HG02759 (cell line): ENCODE measurements at regions not wholly inside any gene's neighbourhood (a gene's known extent, or its start where the extent isn't known, plus 50 kb on each side); places are given as distances from the start of the nearest gene placed in this dataset.
"Not testable (repeated sequence)": the region's sequence is repeated elsewhere in the genome, so short reads cannot be mapped to it uniquely, and the experiment has no call there.

Source experiments
- ATAC-seq: cut with Tn5 transposase; IDR thresholded peaks from one replicate; pipeline ENCODE4 v1.9.1; 2021; ENCODE audit warnings: mild to moderate bottlenecking, moderate library complexity; ENCODE audit not compliant: unreplicated experiment

DNA sequence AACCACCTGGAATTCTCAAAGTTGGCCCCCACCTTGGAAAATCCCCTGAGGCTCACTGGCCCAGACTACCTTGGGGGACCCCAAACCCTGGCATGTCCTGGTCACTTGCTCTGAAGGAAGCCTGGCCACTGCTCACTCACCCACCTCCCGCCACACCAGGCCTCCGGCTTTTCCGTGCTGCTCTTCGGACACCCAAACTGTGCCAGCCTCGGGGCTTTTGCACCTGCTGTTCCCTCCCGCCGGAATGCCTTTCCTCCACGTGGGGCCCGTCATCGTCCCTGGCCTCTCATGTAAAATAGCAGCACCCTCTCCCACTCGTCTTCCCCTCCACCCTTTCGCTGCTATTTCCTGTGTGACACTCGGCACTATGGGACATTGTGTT lies 87.2 kb upstream of the NCOR2 start:
- no peak for ATAC-seq

DNA sequence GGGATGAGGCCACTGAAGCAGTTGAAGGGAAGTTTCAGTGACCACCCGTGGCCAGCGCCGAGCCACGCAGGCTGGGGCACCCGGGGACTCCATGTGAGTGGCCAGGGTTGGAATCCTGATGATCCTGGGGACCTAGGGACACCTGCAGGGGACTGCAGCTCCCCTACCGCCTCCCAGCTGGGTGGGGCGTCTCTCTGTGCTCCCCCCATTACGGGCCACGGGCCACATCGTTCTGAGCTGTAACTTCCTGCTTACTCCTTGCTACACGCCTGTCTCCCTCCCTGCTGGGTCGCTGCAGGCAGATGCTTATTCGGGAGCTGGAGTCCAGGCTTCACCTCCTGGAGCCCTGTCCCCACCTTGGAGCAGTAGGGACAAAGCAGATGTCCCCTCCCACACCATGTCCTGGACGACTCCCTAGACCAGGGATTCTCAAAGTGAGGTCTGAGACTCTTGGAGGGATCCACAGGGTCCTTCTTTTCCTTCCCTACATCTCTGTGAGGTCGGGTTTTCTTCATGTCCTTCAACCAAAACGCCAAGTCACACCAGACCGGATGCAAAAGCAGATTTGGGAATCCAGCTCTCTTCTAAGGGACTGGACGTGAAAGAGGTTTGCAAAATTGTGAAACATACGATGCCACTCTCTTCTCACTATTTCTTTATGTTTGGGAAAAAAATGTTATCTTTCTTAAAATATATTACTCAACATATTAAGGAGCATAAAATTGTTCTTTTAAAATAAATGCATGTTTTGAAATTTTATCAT lies 85.9 kb upstream of the NCOR2 start:
- ATAC-seq, result no peak

DNA sequence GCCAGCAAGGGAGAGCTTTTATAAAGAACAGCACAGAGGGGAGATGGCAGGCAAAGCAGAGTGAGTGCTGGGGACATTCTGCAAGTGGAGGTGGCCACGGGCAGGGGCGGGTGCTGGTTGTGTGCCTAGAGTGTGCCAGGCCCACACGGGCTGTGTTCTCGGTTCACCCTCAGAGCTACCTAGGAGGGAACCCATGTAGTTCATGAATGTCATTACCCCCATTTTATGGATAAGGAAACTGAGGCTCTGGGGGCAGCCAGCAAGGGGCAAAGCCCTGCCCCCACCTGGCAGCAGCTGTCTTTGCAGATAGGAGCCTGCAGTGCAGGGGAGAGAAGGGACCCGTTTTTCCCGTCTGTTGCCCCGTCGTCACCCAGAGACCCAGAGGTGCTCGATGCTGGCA lies 85.2 kb upstream of the NCOR2 start:
- ATAC-seq, result no peak

DNA sequence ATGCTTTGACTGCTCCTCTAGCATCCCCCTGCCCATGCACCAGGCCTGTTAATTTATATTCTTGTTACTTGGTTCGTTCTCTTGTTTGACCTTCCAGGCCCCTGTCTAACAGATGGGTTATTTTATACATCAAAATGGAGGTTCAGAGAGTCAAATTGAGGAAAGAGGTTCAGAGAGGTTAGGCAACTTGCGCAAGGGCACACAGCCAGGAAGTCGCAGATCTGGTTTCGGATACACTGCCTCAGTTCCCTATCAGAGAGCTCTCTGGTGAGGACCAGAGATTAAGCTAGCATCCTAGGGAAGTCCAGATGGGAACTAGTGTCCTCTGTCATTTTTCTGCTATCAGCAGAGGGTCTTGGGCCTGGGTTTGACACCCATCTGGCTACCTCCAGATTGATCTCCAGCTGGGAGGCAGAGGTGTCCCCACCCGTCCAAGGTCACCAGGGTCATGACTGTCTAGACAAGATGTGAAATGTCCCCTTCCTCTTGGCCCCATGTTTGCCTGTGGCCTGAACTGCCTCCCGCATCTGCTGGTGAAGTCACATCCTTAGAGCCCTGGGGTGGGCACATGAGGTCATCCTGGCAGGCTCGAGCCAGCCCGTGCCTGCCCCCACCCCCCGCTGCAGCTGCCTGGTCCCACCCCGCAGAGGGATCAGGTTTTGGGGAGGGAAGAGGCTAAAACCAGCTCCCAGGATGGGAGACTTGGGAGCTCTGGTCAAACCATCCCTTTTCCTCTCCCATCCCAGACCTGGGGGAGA lies 84.3 kb upstream of the NCOR2 start:
- no peak for ATAC-seq

DNA sequence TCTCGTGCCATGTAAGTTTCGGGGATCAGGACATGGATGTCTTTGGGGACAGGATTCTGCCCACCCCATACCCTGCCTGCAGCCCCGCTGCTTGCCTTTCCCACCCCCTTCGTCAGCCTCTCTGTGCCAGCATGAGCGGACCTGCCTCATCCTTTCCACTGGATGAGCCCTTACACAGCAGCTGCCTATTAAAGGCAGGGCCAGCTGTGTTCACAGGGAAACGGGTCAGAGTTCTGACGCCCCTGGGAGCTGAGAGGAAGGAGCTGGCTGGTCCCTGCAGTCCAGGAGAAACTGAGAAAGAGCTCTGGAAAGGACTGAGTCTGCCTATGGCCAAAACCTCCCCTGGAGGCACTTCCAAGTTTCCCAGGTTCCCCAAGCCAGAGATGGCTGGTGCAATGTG lies 83.5 kb upstream of the NCOR2 start:
- ATAC-seq, result no peak

DNA sequence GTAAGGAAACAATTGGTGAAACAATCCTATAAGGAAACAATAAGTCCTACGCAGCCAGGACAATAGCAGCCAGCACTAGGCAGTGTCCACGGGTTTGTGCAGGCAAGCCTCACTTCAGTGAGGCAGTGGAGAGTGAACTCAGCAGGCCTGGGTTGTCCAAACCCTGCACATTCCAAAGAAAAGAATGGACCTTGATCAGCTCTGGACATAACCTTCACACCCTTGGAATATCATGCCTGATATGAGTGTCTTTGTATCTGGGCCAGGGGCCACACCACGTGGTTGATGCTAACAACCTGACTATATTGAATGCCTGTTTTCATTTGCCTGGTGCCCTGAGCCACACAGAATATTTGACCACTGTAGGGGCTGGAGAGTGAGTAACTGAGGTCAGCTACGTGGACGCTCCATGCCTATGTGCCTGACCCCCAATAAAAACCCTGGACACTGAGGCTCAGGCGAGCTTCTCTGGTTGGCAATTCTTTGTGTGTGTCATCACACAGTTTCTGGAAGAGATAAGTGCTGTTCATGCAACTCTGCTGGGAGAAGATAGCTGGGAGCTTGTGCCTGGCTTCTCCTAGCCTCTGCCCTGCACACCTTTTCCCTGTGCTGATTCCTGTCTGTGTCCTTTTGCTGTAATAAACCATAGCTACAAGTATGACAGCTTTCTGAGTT lies 81.4 kb upstream of the NCOR2 start:
- no peak for ATAC-seq

DNA sequence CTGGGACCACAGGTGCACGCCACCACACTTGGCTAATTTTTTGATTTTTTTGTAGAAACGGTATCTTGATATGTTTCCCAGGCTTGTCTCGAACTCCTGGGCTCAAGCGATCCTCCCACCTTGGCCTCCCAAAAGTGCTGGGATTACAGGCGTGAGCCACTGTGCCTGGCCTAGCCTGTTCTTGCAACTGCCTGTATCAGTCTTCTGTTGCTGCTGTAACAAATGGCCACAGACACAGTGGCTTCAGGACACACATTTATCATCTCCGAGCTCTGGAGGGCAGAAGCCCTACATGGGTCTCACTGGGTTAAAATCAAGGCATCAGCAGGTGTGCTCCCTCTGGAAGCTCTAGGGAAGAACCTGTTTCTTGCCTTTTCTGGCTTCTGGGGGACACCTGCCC lies 79.9 kb upstream of the NCOR2 start:
- ATAC-seq, result no peak

DNA sequence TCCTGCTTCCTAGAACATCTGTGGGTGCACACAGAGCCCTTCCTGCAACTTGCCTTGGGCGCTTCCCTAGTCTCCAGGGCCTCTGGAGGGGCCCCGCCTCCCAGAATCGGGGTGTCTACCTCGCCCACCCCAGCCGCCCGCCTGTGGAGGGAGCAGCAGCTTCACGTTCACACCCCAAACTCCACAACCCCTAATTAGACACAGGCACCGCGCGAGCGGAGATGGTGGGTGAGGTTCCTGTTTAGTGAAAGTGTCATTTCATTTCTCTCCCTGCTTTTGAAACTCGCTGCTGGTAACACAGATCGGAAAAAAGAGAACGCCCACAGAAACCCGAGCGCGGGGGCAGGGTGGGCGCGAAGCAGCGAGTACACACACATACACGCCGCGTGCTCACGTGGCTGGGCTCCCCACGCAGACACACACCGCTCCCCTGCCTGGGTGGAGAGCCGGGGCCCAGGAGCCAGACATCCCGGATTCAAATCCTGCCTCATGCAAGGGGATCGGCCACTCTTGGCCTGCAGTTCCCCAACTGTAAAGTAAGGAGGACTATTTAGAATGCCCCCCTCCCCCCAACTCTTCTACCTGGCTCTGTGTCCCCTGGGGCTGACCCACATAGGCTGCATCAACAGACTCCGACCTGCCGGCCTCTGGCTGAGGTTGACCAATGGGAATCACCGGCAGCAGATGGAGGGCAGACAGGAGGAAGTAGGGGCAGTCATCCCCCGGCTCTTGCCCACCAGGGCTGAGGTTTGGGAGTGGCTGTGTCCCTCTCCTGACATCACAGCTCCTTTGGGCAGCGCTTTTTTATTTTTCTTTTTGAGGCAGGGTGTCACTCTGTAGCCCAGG lies 79.2 kb upstream of the NCOR2 start:
- no peak for ATAC-seq

DNA sequence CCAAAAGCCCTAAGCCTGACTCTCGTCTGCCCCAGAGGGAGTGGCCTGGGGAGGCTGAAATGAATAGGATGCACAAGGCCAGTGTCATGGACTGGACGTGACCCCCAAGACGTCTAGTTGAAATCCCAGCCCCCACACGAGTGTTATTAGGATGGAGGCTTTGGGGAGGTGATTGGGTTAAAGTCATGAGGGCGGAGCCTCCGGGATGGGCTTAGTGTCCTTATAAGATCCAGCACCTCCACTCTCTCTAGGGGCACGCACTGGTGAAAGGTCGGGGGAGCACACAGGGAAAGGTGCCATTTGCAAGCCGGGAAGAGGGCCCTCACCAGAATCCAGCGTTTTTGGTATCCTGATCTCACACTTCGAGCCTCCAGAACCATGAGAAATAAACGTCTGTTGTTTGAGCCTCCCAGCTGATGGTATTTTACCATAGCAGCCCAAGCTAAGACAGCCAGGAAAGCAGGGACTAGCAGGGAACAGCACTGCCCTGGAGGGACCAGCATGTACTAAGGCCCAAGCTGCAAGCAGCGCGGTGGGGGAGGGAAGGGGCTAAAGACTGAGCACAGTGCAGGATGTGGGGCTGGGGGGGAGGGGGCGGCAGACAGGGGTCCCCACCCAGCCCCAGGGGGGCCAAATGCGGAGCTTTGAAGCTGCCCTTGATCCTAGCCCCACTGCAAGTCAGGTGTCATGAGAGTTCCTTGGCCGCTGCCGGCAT lies 78.3 kb upstream of the NCOR2 start:
- no peak for ATAC-seq

DNA sequence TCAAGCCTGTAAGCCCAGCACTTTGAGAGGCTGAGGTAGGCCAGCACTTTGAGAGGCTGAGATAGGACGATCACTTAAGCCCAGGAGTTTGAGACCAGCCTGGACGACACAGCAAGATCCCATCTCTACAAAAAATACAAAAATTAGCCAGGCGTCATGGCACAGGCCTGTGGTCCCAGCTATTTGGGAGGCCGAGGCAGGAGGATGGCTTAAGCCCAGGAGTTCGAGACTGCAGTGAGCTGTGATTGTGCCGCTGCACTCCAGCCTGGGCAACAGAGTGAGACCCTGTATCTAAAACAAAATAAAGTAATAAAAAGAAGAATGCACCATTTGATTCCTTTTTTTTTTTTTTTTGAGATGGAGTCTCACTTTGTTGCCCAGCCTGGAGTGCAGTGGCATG lies 76.4 kb upstream of the NCOR2 start:
- ATAC-seq, result not testable (repeated sequence)

DNA sequence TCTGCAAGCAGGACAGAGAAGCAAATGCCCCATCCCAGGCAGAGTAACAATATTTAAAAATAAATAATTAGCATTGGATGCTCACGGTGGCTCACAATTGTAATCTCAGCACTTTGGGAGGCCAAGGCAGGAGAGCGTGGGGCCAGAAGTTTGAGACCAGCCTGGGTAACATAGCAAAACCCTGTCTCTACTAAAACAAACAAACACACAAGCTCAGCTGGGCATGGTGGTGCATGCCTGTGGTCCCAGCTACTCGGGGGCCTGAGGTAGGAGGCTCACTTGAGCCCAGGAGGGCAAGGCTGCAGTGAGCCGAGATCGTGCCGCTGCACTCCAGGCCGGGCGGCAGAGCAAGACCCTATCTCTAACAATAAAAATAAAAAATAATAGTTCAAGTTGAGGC lies 74.7 kb upstream of the NCOR2 start:
- ATAC-seq, result no peak

DNA sequence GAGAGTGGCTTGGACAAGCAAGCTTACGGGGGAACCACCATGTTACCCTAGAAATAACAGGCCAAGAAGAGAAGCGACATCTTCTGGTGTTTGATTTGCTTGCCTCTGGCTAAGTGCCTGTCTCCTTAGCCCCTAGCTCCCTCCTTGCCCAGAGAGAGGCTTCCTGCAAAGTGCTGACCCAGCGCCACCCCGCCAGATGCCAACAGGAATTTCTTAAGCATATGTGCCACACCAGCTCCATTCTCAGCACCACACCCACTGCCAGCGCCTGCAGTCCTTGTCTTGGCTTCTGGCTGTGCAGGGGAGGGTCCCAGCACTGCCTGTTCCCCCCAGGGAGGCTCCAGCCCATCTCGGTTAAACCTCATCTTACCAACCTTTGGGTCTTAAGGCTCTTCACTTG lies 74.2 kb upstream of the NCOR2 start:
- no peak for ATAC-seq

DNA sequence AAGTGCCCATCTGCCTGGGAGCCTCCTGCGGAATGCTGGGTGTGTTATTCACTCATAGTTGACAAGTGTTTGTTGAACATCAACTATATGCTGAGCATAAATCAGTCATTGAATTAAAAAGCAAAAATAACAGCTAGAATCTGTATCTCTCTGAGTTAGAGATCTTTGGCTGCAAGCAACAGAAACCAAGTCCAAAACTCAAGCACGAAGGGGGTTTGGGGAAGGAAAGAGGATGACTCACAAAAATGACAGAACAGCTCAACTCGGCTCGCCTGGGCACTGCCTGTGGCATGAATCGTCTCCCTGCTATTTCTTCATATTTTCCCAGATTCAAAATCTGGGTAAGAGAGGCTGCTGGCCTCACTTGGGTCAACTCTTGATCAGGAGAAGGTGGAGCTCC lies 72.6 kb upstream of the NCOR2 start:
- no peak for ATAC-seq

DNA sequence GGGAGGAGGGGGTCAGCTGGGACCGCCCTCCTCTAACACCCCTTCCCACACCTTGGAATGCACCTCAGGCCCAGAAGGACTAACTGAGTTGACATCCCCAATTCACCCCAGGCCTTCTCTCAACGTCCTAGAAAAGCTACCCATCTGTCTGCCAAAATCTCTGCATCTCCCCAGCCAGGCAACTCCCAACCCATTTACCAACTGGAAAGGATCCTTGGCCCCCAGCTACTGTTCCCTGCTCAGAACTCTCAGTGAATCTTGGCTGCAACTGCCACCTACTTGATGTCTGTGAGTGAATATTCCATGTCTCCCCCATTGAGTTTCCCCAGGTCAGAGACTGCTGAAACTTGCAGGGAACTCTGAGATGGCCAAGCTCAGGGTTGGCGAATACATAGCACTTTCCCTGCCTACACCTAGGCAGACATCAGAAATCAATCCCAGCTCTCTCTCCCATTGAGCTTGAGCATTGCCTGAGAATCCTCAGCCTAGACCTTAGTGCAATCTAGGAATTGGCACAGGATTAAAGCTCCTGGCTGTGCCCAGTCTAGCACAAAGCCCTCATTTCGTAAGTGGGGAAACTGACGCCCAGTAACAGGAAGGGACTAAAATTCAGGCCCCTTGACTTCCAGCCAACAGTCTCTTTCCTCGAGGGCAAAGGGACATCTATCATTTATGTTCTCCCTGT lies 71.9 kb upstream of the NCOR2 start:
- ATAC-seq, result no peak

DNA sequence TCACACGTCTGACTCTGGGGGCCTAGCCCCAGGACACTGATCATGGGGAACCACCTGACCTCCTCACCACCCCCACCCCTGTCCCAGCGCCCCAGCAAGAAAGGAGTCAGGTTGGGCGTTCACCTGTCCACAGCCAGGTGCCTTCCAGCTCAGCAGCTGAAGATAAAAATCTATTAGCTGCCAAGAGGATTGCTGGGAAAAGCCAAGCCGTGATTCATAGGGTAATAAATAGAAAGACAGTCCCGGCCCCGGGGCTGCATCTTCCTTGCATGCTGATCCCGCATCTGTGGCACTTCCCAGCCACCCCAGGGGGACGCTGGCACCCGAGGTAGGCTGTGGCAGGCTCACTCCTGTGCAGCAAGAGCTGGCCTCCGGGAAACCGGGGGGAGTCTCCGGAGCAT lies 70.2 kb upstream of the NCOR2 start:
- no peak for ATAC-seq

DNA sequence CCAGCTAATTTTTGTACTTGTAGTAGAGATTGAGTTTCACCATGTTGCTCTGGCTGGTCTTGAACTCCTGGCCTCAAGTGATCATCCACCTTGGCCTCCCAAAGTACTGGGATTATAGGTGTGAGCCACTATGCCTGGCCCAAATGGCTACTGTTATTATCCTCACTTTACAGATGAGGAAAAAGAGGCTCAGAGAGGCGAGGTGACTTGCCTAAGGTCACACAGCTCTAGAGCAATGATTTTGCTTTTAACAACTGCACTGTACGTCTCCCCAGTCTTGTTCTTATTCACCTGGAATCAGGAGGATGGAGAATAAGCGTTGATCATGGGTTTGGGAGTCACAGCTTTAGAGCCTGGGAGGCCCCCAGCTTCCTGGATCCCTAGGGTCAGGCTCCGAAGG lies 69.8 kb upstream of the NCOR2 start:
- ATAC-seq, result no peak

DNA sequence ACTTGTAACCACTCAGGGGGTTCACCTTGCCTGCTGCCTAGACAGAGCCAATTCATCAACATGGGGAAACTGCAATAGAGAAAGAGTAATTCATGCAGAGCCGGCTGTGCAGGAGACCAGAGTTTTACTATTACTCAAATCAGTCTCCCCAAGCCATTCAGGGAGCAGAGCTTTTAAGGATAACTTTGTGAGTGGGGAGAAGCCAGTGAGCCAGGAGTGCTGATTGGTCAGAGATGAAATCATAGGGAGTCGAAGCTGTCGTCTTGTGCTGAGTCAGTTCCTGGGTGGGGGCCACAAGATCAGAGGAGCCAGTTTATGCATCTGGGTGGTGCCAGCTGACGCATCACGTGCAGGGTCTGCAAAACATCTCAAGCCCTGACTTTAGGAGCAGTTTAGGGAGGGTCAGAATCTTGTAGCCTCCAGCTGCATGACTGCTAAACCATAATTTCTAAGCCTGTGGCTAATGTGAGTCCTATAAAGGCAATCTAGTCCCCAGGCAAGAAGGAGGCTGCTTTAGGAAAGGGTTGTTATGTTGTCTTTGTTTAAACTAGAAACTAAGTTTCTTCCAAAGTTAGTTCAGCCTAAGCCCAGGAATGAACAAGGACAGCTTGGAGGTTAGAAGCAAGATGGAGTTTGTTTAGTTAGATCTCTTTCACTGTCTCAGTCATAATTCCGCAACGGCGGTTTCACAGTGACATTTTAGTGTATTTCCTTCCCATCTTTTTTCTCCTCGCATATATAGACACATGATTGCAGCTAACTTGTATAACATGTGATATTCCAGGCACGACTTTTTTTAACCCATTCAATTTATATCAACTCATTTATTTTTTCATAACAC lies 68.9 kb upstream of the NCOR2 start:
- no peak for ATAC-seq

DNA sequence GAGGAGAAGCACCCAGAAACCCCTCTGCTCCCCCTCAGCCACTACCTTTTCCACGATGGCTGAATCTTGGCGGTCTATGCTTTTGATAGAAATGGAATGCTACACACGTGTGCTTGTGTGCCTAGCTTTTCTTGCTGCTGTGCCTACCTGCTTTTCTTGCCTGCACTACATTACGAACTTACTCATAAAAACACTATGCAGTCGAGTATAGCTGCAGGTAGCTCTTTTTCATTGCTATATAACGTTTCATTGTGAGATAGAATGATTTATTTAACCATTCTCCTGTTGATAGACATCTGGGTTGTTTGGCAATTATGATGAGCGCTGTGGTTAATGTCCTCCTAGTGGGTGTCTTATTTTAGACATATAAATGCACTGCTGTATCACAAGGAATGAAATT lies 67.9 kb upstream of the NCOR2 start:
- no peak for ATAC-seq
